ENCODE measurements at regions not wholly inside any gene's neighbourhood (a gene's known extent, or its start where the extent isn't known, plus 50 kb on each side); places are given as distances from the start of the nearest gene placed in this dataset.

GRCh38 chr2:192993059-192993458 is 798.3 kb upstream of the TMEFF2 start (continued):
- TF ChIP-seq ZNF532 (CRISPR knock-in tag; IDR thresholded peaks at IDR 0.05; ENCODE audit: borderline replicate concordance) (no peak), TEAD4 (CRISPR knock-in tag; IDR thresholded peaks at IDR 0.05) (no peak), AFF4 (CRISPR knock-in tag; IDR thresholded peaks at IDR 0.05; ENCODE audit: borderline replicate concordance) (no peak), SMAD4 (CRISPR knock-in tag; IDR thresholded peaks at IDR 0.05) (no peak), ARID4B (CRISPR knock-in tag; IDR thresholded peaks at IDR 0.05; ENCODE audit: borderline replicate concordance) (no peak), ERG (CRISPR knock-in tag; IDR thresholded peaks at IDR 0.05) (no peak), ZNF263 (CRISPR knock-in tag; IDR thresholded peaks at IDR 0.05; ENCODE audit: low read depth) (no peak), HMGA2 (CRISPR knock-in tag; IDR thresholded peaks at IDR 0.05) (no peak)

- DNase-seq (ENCODE audit: low spot score) (no peak), ATAC-seq (no peak)
- peaks cover 9% of the 10 kb centered on the region for H3K4me1 Mint-ChIP-seq
- ChIA-PET POLR2A (no interaction called here), CTCF (no interaction called here)
- no peaks in the 10 kb centered on the region for H3K27me3 Mint-ChIP-seq (ENCODE audit: low read depth)
- no peak overlapping the region; the same call in 1 of the 2 replicates for H3K27ac Mint-ChIP-seq
- no peaks in the 10 kb centered on the region for H3K36me3 Mint-ChIP-seq
- H3K4me3 Mint-ChIP-seq = no peak overlapping the region
- no peaks in the 10 kb centered on the region for H3K9me3 Mint-ChIP-seq
- TF ChIP-seq CTCF (IDR thresholded peaks at IDR 0.05) (no peak), MYBL2 (CRISPR knock-in tag; IDR thresholded peaks at IDR 0.05) (no peak), ERG (CRISPR knock-in tag; IDR thresholded peaks at IDR 0.05) (no peak), ESRRA (CRISPR knock-in tag; IDR thresholded peaks at IDR 0.05; ENCODE audit: borderline replicate concordance) (no peak), IRF1 (CRISPR knock-in tag; IDR thresholded peaks at IDR 0.05) (no peak), ZNF416 (CRISPR knock-in tag; IDR thresholded peaks at IDR 0.05) (no peak), ZNF317 (CRISPR knock-in tag; IDR thresholded peaks at IDR 0.05; ENCODE audit: borderline replicate concordance, low read depth) (no peak), TEAD1 (CRISPR knock-in tag; IDR thresholded peaks at IDR 0.05) (no peak), ZNF423 (CRISPR knock-in tag; IDR thresholded peaks at IDR 0.05) (no peak), NR2C2 (CRISPR knock-in tag; IDR thresholded peaks at IDR 0.05) (no peak), MXD4 (CRISPR knock-in tag; IDR thresholded peaks at IDR 0.05; ENCODE audit: borderline replicate concordance) (no peak), NFYB (CRISPR knock-in tag; conservative IDR thresholded peaks at IDR 0.05; ENCODE audit: low read depth) (no peak)
Observed at GRCh38 chr2:192983173-192983572, 788.4 kb upstream of the TMEFF2 start.

All from WTC11 (cell line).